GM12878 (cell line): ENCODE measurements at regions not wholly inside any gene's neighbourhood (a gene's known extent, or its start where the extent isn't known, plus 50 kb on each side); places are given as distances from the start of the nearest gene placed in this dataset.

Source experiments
- ATAC-seq: fragments of 200-7000 bp; cut with Tn5 transposase; 3 replicates; pipeline ENCODE4 v1.9.1; 2020; ENCODE audit warnings: mild to moderate bottlenecking, moderate library complexity
- BruUV-seq: library from RNA; stranded (reverse); fragments of 400-500 nt; replicated peaks from 2 replicates; lab custom pipeline; 2021; lab: Mats Ljungman, UMichigan
- CTCF ChIA-PET: fragments of 300-600 bp; sonication (Branson Sonifier 250); formaldehyde crosslinking; extraction: SDS; loops from one replicate; lab custom pipeline; 2021; ENCODE audit warnings: inconsistent platforms; lab: Yijun Ruan, JAX
- POLR2A ChIA-PET: fragments of 350-600 bp; formaldehyde crosslinking; extraction: SDS; loops from one replicate; lab custom pipeline; 2021; ENCODE audit warnings: inconsistent platforms; lab: Charles Lee
- RAD21 ChIA-PET: fragments of 300-600 bp; sonication (Branson Sonifier 250); formaldehyde crosslinking; loops from one replicate; lab custom pipeline; 2023; ENCODE audit warnings: antibody characterized with exemption; ENCODE audit not compliant: unreplicated experiment; lab: Charles Lee
- SMC1A ChIA-PET: fragments of 300-600 bp; sonication (Branson Sonifier 250); formaldehyde crosslinking; loops from one replicate; lab custom pipeline; 2023; ENCODE audit not compliant: unreplicated experiment, uncharacterized antibody; lab: Charles Lee
- DNase-seq: peaks from one replicate; pipeline ENCODE4 v3.0.0-alpha.2; 2011; ENCODE audit warnings: low read depth, low spot score
- FAIRE-seq: peaks from 3 replicates; lab custom pipeline; 2011; peaks lifted over from hg19 to GRCh38; lab: Jason Lieb, UNC
- H2AFZ ChIP-seq: 2 replicates; pipeline ENCODE4 v1.6.0; 2011; ENCODE audit warnings: low read depth, low read length, control low read depth; ENCODE audit not compliant: control insufficient read depth
- H3K27ac ChIP-seq: 2 replicates; pipeline ENCODE4 v1.5.1; 2011; ENCODE audit warnings: control low read depth; ENCODE audit not compliant: control insufficient read depth, insufficient read depth
- H3K27me3 ChIP-seq, 2 experiments: replicated peaks in 1 of 2; 2 replicates each; pipeline versions ENCODE4 v1.6.0 to v1.6.1; 2011; ENCODE audit warnings: low read length in 1 of 2; ENCODE audit not compliant: control insufficient read depth in 2 of 2, insufficient read depth in 2 of 2
- H3K36me3 ChIP-seq, 2 experiments: 2 replicates each; pipeline ENCODE4 v1.5.1; 2011; ENCODE audit warnings: low read length in 1 of 2; ENCODE audit not compliant: control insufficient read depth in 2 of 2, insufficient read depth in 2 of 2
- H3K4me1 ChIP-seq: 2 replicates; pipeline ENCODE4 v1.6.1; 2011; ENCODE audit warnings: mild to moderate bottlenecking, low read length, moderate library complexity, mixed read lengths; ENCODE audit not compliant: control insufficient read depth, insufficient read depth
- H3K4me2 ChIP-seq: 2 replicates; pipeline ENCODE4 v1.6.0; 2011; ENCODE audit warnings: control low read depth; ENCODE audit not compliant: control insufficient read depth, insufficient read depth
- H3K4me3 ChIP-seq: fragments of 200-600 bp; sonication (generic); 2 replicates; pipeline ENCODE4 v1.5.1; 2016
- H3K79me2 ChIP-seq: 2 replicates; pipeline ENCODE4 v1.6.0; 2011; ENCODE audit warnings: low read length; ENCODE audit not compliant: control insufficient read depth, insufficient read depth
- H3K9ac ChIP-seq: 2 replicates; pipeline ENCODE4 v1.8.0; 2011; ENCODE audit warnings: low read length, control low read depth, mixed read lengths; ENCODE audit not compliant: control insufficient read depth, insufficient read depth
- H3K9me3 ChIP-seq: replicated peaks from 3 replicates; pipeline ENCODE4 v1.5.1; 2011; ENCODE audit warnings: mild to moderate bottlenecking, low read length; ENCODE audit not compliant: control insufficient read depth, insufficient read depth
- H4K20me1 ChIP-seq: 2 replicates; pipeline ENCODE4 v1.6.0; 2011; ENCODE audit not compliant: control insufficient read depth, insufficient read depth
- CBFB ChIP-seq: IDR thresholded peaks from 2 replicates; pipeline ENCODE4 v1.6.1; 2016; ENCODE audit warnings: antibody characterized with exemption, low read depth
- CEBPZ ChIP-seq: fragments of 150-350 bp; IDR thresholded peaks from 2 replicates; pipeline ENCODE4 v1.6.1; 2016; ENCODE audit warnings: low read depth, low read length
- DPF2 ChIP-seq: fragments of 450-650 bp; IDR thresholded peaks from 2 replicates; pipeline ENCODE4 v1.6.1; 2017; ENCODE audit warnings: mild to moderate bottlenecking
- FOS ChIP-seq: IDR thresholded peaks from 3 replicates; pipeline ENCODE4 v1.6.1; 2011; ENCODE audit warnings: borderline replicate concordance; ENCODE audit not compliant: insufficient read length; ENCODE audit errors: extremely low read depth
- NFYA ChIP-seq: IDR thresholded peaks from 2 replicates; pipeline ENCODE4 v1.6.1; 2011; ENCODE audit warnings: low read depth, mild to moderate bottlenecking, low read length, improper control_type of control experiment, borderline replicate concordance
- PAX5 ChIP-seq: IDR thresholded peaks from 2 replicates; pipeline ENCODE4 v1.6.1; 2011; ENCODE audit warnings: low read depth, low read length, borderline replicate concordance
- PAX8 ChIP-seq: fragments of 450-650 bp; IDR thresholded peaks from 2 replicates; pipeline ENCODE4 v1.6.1; 2017; ENCODE audit warnings: mild to moderate bottlenecking, moderate library complexity
- SREBF1 ChIP-seq: IDR thresholded peaks from 2 replicates; pipeline ENCODE4 v1.6.1; 2012; ENCODE audit warnings: mild to moderate bottlenecking, low read length
- SUPT20H ChIP-seq: IDR thresholded peaks from 2 replicates; pipeline ENCODE4 v1.6.1; 2011; ENCODE audit warnings: low read depth, mild to moderate bottlenecking, low read length, moderate library complexity, borderline replicate concordance; ENCODE audit not compliant: control insufficient read depth
- ZBTB40 ChIP-seq: fragments of 450-650 bp; IDR thresholded peaks from 2 replicates; pipeline ENCODE4 v1.6.1; 2016; ENCODE audit warnings: mild to moderate bottlenecking, moderate library complexity, borderline replicate concordance
- WGBS: methylation state at CpG from one replicate; pipeline ENCODE4 v1.1.6; 2016; ENCODE audit warnings: low lambda C conversion rate; ENCODE audit not compliant: insufficient replicate concordance, insufficient coverage; ENCODE audit errors: missing lambda C conversion rate; 5-methylcytosine and 5-hydroxymethylcytosine counted together
- in situ Hi-C: fragments of 300-500 bp; cut with MboI; formaldehyde crosslinking; loops from 9 replicates; pipeline ENCODE4 v1.14.3; 2018; ENCODE audit warnings: mixed read lengths
- intact Hi-C: fragments of 100-400 bp; cut with micrococcal nuclease; formaldehyde crosslinking; loops from one replicate; pipeline ENCODE4 v1.14.2; 2022; ENCODE audit not compliant: unreplicated experiment

- TF ChIP-seq CEBPZ (no peak), CBFB (no peak), NFYA (no peak)
These were observed 573.5 kb downstream of the RNF144A start (continued) for GRCh38 chr2:7490672-7491071.

- Histone ChIP-seq H3K27me3 (no peaks in the 10 kb centered on the region), H2AFZ (no peak overlapping the region), H3K27ac (no peak overlapping the region), H3K9me3 (peaks cover 1% of the 10 kb centered on the region; the same call in 2 of the 3 replicates), H3K4me3 (no peak overlapping the region), H3K36me3 (no peaks in the 10 kb centered on the region), H3K4me2 (no peak overlapping the region), H4K20me1 (no peaks in the 10 kb centered on the region), H3K79me2 (no peaks in the 10 kb centered on the region), H3K9ac (no peak overlapping the region), H3K4me1 (no peaks in the 10 kb centered on the region)
- CTCF ChIA-PET: interaction anchor here (0.5 kb wide), 1 partner anchor 625 kb away, joined by 4 read pairs; no protein-coding TSS in a partner anchor
- SMC1A ChIA-PET: interaction anchor here (1.6 to 2.0 kb wide), 2 partner anchors 19 to 50 kb away, joined by 3 to 7 read pairs; no protein-coding TSS in a partner anchor
- WGBS: 0% methylated on average over 1 of the region's 1 CpG
- RAD21 ChIA-PET: no interaction called here
- FAIRE-seq: no peak
- DNase-seq: no peak
- POLR2A ChIA-PET: no interaction called here
- no TSS peak for BruUV-seq
- in situ Hi-C loops: no loop called here
- no peak for ATAC-seq
- intact Hi-C loops: no loop called here
- TF ChIP-seq PAX5 (no peak), ZBTB40 (no peak), DPF2 (no peak), SREBF1 (no peak), PAX8 (no peak), FOS (no peak), SUPT20H (no peak)
- TF ChIP-seq, all 136 proteins: peak for 0
These were observed 575.5 kb downstream of the RNF144A start for GRCh38 chr2:7492719-7493118.
